Neural progenitor cell (in vitro differentiated cells): ENCODE measurements at regions not wholly inside any gene's neighbourhood (a gene's known extent, or its start where the extent isn't known, plus 50 kb on each side); places are given as distances from the start of the nearest gene placed in this dataset.

ENCODE experiments used
- CTCF ChIP-seq: fragments of 200-600 bp; sonication (generic); IDR thresholded peaks from 2 replicates; pipeline ENCODE4 v1.5.1; 2017; ENCODE audit warnings: antibody characterized with exemption, mild to moderate bottlenecking
- EZH2 ChIP-seq: fragments of 200-600 bp; sonication (generic); IDR thresholded peaks from 2 replicates; pipeline ENCODE4 v1.6.1; 2017; ENCODE audit warnings: antibody characterized with exemption, mild to moderate bottlenecking, moderate library complexity

- TF ChIP-seq CTCF (no peak), EZH2 (no peak)
Measured at GRCh38 chr6:125507987-125508655, 206.4 kb upstream of the HDDC2 start.
